Hematopoietic multipotent progenitor cell treated with erythropoietin and hydrocortisone succinate and interleukin-3 and kit ligand, for 4 days (in vitro differentiated cells): ENCODE measurements at regions not wholly inside any gene's neighbourhood (a gene's known extent, or its start where the extent isn't known, plus 50 kb on each side); places are given as distances from the start of the nearest gene placed in this dataset.

Source experiments
- DNase-seq: peaks from one replicate; pipeline ENCODE4 v3.0.0-alpha.2; 2015

DNA sequence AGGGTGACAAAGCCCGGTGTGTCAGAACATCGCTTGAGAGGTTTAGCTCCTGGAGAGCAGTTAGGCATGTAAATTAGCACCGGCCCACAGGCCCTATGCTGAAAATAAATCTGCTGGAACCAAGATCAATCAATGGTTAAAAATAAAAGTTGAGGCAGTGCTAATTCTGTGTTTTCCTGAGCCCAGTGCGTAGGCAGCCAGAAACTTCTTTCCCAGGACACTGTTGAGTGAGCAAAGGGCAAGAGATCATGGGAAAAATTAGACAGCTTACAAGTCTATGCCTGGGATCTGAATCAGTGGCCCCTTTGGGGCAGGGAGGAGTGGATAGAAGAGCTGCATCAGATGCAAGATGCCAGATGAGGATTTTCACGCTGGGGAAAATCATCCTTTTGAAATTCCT, 539.2 kb downstream of the BUD13 start:
- no peak for DNase-seq

DNA sequence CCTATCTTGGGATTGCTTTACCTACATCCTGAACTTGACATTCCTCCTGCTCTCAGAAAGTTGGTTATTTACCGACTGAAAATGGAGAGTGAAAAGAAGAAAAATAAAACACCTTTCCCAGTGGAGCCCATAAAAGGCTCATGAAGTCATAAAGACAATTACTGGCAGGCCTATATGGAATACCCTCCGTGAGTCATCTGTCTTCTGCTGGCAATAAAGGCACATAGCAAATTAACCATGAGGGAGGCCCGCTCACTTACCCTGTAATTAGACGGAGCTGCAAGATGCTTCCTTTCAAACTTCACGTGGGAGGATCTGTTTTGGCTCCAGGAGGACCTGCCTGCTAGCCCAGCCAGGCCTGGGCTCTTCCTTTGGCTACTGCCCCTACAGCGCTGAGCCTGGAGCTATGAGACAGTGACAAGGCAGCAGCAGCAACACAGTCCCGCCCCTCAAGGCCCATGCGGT, 540.4 kb downstream of the BUD13 start:
- DNase-seq, result no peak

- DNase-seq, result no peak
These were observed 541.2 kb downstream of the BUD13 start for GRCh38 chr11:116231543-116231942.

GRCh38 chr11:116230438-116230837, 542.3 kb downstream of the BUD13 start:
- no peak for DNase-seq

DNA sequence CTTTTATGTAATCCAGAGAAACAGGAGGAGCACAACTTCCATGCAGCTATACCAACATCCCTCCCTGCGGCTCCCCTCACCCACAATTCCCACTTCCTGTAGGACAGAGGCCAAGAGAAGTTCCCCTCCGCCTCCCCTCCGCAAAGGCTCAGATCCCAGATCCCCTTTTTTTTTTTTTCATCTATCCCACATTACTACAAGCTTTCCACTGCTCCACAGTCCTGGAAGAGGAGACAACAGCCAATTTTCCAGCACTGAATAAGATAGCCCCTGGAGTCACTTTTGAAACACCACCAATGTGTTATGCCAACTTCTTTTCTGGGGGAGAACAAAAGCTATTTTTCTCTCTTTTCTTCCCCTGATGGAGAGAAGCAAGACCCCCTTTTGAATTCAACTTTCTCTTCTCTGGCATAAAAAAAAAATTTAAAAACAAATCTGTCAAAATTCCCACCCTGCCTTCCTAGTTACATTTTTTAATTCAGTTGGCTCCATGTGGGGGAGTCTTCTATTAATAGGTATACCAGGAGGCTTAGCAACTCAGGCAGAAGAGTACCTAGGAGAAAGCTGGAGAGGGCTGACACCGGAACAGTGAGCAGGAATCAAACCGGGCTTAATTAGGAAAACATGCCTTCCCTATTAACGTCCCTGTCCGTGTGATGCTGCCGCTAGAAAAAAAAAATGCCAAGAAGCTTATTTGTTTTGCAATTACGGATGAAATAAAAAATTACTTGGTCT, 543.4 kb downstream of the BUD13 start:
- no peak for DNase-seq

DNA sequence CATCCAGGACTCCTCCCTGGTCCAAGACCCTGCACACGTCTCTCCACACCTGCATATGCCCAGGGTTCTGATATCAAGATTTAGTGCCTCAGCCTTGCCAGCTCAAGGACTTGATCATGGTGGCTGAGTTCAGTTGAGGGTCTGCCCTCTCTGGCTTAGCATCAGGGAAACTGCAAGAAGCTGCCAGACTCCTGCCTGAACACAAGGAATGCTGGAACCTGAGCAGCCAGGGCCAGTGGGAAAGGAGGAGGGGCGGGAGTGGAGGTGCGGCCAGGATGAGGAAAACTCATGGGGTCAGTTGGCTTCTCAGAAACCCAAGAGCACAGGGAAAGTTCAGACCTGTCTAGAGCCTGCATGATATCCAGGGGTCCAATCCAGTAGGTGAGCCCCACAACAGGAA, 546.1 kb downstream of the BUD13 start:
- no peak for DNase-seq

DNA sequence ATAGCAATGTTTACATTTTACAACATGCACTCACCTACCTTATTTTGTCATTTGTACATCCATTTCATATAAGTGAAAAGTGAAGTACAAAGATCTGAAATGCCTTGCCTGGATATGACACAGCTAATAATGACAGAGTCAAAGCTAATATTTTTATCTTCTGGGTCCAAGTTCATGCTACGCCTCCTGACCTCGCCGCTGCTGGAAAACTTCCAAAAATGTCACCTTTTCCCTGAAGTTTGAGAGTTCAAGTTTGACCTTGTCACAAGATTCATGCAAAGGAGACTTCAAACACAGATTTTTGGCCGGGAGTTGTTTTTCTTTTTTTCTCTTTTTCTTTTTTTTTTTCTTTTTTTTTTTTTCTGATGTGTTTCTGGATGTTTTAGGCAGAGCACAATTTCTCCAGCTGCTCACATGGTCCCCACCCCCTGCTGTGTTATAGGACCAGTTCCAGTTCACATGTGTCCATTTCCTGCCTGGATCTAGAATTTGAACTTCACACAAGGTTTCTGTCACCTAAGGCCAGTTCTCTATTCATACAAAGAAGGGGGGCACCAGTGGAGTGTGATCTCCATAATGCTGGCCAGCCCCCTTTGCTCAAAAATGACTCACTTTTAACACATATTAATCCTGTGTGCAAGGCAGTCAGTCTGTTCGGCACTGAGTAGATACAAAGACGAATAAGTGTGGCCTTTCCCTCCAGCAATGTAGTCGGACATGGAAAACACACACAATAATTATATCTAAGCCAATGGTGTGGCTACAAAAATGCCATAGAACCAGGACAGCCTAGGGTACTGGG, 546.8 kb downstream of the BUD13 start:
- no peak for DNase-seq

- no peak for DNase-seq
These were observed 547.6 kb downstream of the BUD13 start for GRCh38 chr11:116225236-116225635.

DNA sequence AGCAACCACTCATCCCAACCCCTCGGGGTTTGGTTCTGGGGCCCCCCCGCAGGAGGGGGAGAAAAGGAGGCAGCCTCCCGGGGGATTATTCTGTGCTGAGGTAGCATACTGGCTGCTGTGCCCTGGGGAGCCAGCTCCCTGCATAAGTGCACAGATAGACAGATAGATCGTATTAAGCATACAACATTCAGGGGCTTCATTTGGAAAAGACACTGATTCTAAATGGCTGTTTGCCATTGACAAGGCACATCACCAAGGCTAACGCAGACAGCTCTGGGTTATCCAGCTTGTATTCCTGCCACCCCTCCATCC, 547.9 kb downstream of the BUD13 start:
- no peak for DNase-seq

DNA sequence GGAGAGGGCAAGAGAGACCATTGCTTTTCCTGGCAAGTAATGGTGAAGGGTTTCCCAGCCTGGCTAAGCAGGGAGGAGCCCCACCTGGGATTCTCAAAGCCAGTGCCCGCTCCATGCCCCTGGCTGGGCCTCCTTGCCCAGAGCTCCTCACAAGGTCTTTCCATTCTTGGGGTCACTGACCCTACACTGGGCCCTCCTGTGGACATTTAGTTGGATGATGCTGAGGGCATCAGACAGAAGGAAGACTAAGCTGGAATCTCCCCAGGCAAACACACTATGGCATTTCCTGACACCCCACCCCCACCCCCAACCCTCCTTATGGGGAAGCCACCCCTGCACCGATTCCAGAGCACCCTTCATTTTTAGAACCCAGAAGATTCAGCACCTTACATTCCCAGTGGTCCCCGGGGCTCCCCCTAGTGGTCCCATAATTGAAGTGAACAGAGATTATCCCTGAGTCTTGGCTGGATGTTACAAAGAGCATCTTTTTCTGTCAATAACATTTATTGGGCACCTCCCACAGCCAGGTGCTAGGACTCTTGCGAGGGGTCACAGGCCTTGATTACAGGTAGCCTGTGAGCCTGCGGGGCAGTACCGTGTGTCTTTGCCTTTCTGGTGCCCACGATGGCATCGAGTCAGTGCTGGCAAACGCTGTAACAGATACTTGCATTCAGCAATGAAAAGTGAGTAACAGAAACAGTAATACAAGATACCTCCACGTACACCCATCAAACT, 548.5 kb downstream of the BUD13 start:
- DNase-seq, result peak; percentile 57

DNA sequence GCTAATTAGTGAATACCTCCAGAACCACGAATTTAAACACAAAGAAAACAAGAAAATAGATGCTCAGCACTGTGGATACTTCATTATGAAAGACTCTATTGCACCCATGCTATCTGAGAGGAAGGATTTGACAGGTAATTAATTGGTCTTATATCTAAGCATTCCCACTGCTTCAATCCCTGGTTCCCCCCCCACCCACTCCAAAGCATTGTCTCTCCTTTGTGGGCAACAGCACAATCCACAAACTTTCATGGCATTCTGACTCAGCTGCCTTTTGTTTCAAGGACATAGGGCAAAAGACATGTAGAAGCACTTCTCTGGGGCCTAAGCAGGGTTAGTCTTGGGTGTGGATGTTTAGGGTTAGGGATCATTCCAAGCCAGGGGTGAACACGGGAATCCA, 551.4 kb downstream of the BUD13 start:
- no peak for DNase-seq

- DNase-seq, result no peak
These were observed 553.6 kb downstream of the BUD13 start for GRCh38 chr11:116219171-116219635.

GRCh38 chr11:116217441-116217840, 555.3 kb downstream of the BUD13 start:
- no peak for DNase-seq

- DNase-seq, result peak; percentile 62
These were observed 555.8 kb downstream of the BUD13 start for GRCh38 chr11:116217006-116217405.

- no peak for DNase-seq
These were observed 557.2 kb downstream of the BUD13 start for GRCh38 chr11:116215471-116216113.

GRCh38 chr11:116211147-116211546, 561.6 kb downstream of the BUD13 start:
- no peak for DNase-seq

DNA sequence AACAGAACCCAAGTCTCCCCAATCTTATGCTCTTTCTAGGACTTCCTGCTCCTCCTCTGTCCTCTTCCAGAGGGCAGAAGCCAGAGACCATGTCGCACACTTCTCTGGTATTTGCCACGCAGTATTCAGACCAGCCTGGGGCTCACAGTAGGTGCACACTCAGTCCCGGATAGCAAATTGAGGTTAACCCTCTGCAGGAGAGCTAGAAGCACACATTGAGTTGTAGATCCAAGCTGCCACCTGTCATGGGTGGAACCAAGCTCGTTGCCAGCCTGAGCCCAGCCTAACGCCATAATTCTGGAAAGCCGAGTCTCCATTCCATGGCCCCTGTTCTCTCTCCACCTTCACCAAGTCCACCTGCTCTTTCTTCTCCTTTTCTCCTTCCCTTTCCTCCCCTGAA, 562.1 kb downstream of the BUD13 start:
- DNase-seq, result no peak

- DNase-seq, result no peak
These were observed 563.5 kb downstream of the BUD13 start for GRCh38 chr11:116209255-116209654.

DNA sequence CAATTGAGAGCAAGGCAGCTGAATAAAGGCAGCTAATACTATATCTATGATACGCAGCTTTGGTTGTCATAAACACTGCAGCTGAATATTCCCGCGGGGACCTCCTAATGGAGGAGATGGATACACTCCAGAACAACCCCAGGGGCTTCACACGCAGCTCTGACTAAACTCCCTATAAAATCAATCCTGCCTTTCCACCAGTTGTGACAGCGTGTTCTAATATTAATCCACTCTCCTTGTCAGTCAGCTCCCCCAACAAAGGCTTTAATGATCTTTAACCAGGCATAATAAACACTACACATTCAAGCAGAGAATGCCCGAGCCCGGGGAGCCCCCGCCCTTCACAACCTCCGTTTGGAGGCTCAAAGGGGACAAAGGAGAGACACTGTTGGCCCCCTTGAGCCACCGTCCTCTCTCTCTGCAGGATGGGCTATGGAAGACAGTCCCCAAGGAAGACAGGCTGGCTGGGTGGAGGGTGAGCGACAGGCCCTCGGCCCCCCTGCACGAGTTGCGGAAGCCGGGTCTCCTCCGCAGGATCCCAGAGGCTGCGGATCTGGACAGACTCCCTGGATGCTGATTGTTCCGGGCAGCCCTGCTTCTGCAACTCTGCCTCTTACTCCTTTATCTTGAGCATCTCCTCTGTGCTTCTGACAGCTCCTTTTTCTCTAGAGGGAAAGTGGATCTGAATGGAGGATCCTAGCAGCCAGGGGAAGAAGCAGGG, 565.2 kb downstream of the BUD13 start:
- no peak for DNase-seq

DNA sequence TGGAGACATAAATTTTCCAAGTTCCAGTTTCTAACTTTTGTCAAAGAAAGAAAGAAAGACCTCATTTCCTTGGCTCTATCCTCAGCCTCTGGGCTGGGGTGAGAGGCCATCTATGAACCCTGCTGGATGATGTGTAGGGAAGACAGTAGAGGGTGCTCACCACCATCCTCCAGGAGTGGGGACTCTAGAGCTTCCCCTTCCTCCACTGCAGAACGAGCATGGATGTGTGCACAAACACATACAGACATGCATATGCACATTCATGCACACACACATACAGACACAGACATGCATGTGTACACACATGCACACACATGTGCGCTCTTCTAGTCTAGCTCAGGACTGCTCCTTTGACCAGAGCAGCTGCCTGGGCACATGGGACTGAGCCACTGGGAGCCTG, 565.8 kb downstream of the BUD13 start:
- no peak for DNase-seq

DNA sequence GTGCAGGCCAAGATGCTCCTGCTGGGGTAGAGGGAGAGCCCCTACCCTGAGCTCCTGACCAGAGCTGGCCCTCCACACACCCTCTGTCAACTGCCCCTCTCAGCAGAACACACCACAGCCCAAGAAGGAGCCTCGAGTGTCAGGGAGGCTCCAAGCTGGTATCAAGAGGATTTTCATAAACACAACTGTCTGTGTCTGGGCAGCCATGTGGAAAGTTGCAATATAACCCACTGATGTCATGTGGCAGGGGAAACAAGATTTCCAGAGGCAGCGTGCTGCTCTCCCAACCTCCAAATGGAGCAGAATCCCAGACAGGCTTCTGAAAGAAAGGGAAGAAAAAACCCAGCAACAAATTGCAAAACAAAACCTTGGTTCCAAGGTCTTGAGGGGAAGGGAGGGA, 569.9 kb downstream of the BUD13 start:
- no peak for DNase-seq

GRCh38 chr11:116200564-116200963, 572.2 kb downstream of the BUD13 start:
- DNase-seq, result no peak

- DNase-seq, result no peak
These were observed 573.6 kb downstream of the BUD13 start for GRCh38 chr11:116199182-116199581.
